ENCODE measurements at regions not wholly inside any gene's neighbourhood (a gene's known extent, or its start where the extent isn't known, plus 50 kb on each side); places are given as distances from the start of the nearest gene placed in this dataset.

- Histone ChIP-seq H3K4me3 (no peak overlapping the region), H3K27ac (no peak overlapping the region), H3K27me3 (no peaks in the 10 kb centered on the region), H3K4me1 (no peaks in the 10 kb centered on the region), H3K36me3 (ENCODE audit: low read depth, missing control alignments) (no peaks in the 10 kb centered on the region), H3K9me3 (no peaks in the 10 kb centered on the region)
- intact Hi-C loops (cut with DNase I; ENCODE audit: low total_unique reads) = no loop called here
- no peak for DNase-seq
- no peak for TF ChIP-seq CTCF (IDR thresholded peaks at IDR 0.05)
- TF ChIP-seq POLR2A (IDR thresholded peaks at IDR 0.05) = no peak
- 66 to 69% methylated on average over 2 of the region's 2 CpGs for WGBS, 2 donors
Measured at GRCh38 chr12:97375310-97375709, 87.3 kb upstream of the RMST start.

- TF ChIP-seq CTCF (IDR thresholded peaks at IDR 0.05) (no peak), POLR2A (IDR thresholded peaks at IDR 0.05) (no peak)
- Histone ChIP-seq H3K27me3 (no peaks in the 10 kb centered on the region), H3K27ac (no peak overlapping the region), H3K36me3 (ENCODE audit: low read depth, missing control alignments) (no peaks in the 10 kb centered on the region), H3K9me3 (no peaks in the 10 kb centered on the region), H3K4me3 (no peak overlapping the region), H3K4me1 (no peaks in the 10 kb centered on the region)
- intact Hi-C loops (cut with DNase I; ENCODE audit: low total_unique reads) = no loop called here
- WGBS, 2 donors = 63 to 75% methylated on average over 2 of the region's 2 CpGs
- DNase-seq = no peak
Measured at GRCh38 chr12:97380440-97380839, 82.2 kb upstream of the RMST start.

- Histone ChIP-seq H3K4me3 (no peak overlapping the region), H3K4me1 (no peaks in the 10 kb centered on the region), H3K9me3 (no peaks in the 10 kb centered on the region), H3K36me3 (ENCODE audit: low read depth, missing control alignments) (no peaks in the 10 kb centered on the region), H3K27me3 (no peaks in the 10 kb centered on the region), H3K27ac (no peak overlapping the region)
- intact Hi-C loops (cut with DNase I; ENCODE audit: low total_unique reads) = no loop called here
- TF ChIP-seq POLR2A (IDR thresholded peaks at IDR 0.05) (no peak), CTCF (IDR thresholded peaks at IDR 0.05) (no peak)
- WGBS, 2 donors = 84 to 86% methylated on average over 1 of the region's 1 CpG
- no peak for DNase-seq
Measured at GRCh38 chr12:97385121-97385520, 77.5 kb upstream of the RMST start.

GRCh38 chr12:97386133-97386581 lies 76.4 kb upstream of the RMST start:
- intact Hi-C loops (cut with DNase I; ENCODE audit: low total_unique reads) = no loop called here
- H3K9me3 ChIP-seq = no peaks in the 10 kb centered on the region
- H3K27me3 ChIP-seq = no peaks in the 10 kb centered on the region
- H3K4me1 ChIP-seq = no peaks in the 10 kb centered on the region
- H3K4me3 ChIP-seq = no peak overlapping the region
- H3K36me3 ChIP-seq (ENCODE audit: low read depth, missing control alignments) = no peaks in the 10 kb centered on the region
- 71 to 88% methylated on average over 5 of the region's 5 CpGs for WGBS, 2 donors
- TF ChIP-seq CTCF (IDR thresholded peaks at IDR 0.05) = no peak
- no peak for TF ChIP-seq POLR2A (IDR thresholded peaks at IDR 0.05)
- H3K27ac ChIP-seq = no peak overlapping the region
- DNase-seq = no peak

GRCh38 chr12:97387844-97388243 lies 74.8 kb upstream of the RMST start:
- TF ChIP-seq POLR2A (IDR thresholded peaks at IDR 0.05) = no peak
- TF ChIP-seq CTCF (IDR thresholded peaks at IDR 0.05) = no peak
- Histone ChIP-seq H3K9me3 (no peaks in the 10 kb centered on the region), H3K27me3 (no peaks in the 10 kb centered on the region), H3K4me1 (no peaks in the 10 kb centered on the region), H3K27ac (no peak overlapping the region), H3K36me3 (ENCODE audit: low read depth, missing control alignments) (no peaks in the 10 kb centered on the region), H3K4me3 (no peak overlapping the region)
- 45 to 69% methylated on average over 2 of the region's 2 CpGs for WGBS, 2 donors
- DNase-seq = no peak
- intact Hi-C loops (cut with DNase I; ENCODE audit: low total_unique reads) = no loop called here
